GM23338 (cell line): ENCODE measurements at regions not wholly inside any gene's neighbourhood (a gene's known extent, or its start where the extent isn't known, plus 50 kb on each side); places are given as distances from the start of the nearest gene placed in this dataset.

Experiments
- ATAC-seq: fragments of 200-7000 bp; cut with Tn5 transposase; 3 replicates; pipeline ENCODE4 v1.9.1; 2020
- DNase-seq: peaks from one replicate; pipeline ENCODE4 v3.0.0-alpha.2; 2015; ENCODE audit warnings: low spot score
- H2AFZ ChIP-seq: fragments of 200-600 bp; sonication (generic); 2 replicates; pipeline ENCODE4 v1.8.0; 2016; ENCODE audit warnings: antibody characterized with exemption, mild to moderate bottlenecking, moderate library complexity
- H3F3A ChIP-seq: fragments of 200-600 bp; sonication (generic); replicated peaks from 2 replicates; pipeline ENCODE4 v1.8.0; 2017; ENCODE audit warnings: antibody characterized with exemption, mixed run types, low read depth
- H3K27ac ChIP-seq: fragments of 200-600 bp; sonication (generic); 2 replicates; pipeline ENCODE4 v1.6.1; 2016; ENCODE audit warnings: low read depth
- H3K27me3 ChIP-seq: fragments of 200-600 bp; sonication (generic); 2 replicates; pipeline ENCODE4 v1.8.0; 2016; ENCODE audit warnings: mild to moderate bottlenecking, mixed run types, moderate library complexity; ENCODE audit not compliant: insufficient read depth
- H3K36me3 ChIP-seq: fragments of 200-600 bp; sonication (generic); 2 replicates; pipeline ENCODE4 v1.8.0; 2016; ENCODE audit warnings: mild to moderate bottlenecking; ENCODE audit not compliant: insufficient read depth
- H3K4me1 ChIP-seq: fragments of 200-600 bp; sonication (generic); 2 replicates; pipeline ENCODE4 v1.8.0; 2016; ENCODE audit warnings: mild to moderate bottlenecking, moderate library complexity; ENCODE audit not compliant: insufficient read depth
- H3K4me2 ChIP-seq: fragments of 200-600 bp; sonication (generic); 2 replicates; pipeline ENCODE4 v1.7.1; 2017; ENCODE audit warnings: mixed run types
- H3K4me3 ChIP-seq: fragments of 200-600 bp; sonication (generic); 2 replicates; pipeline ENCODE4 v1.6.1; 2016; ENCODE audit warnings: mixed run types
- H3K79me2 ChIP-seq: fragments of 200-600 bp; sonication (generic); replicated peaks from 2 replicates; pipeline ENCODE4 v1.8.0; 2017; ENCODE audit warnings: mild to moderate bottlenecking; ENCODE audit not compliant: insufficient read depth
- H3K9me2 ChIP-seq: fragments of 200-600 bp; sonication (generic); 2 replicates; pipeline ENCODE4 v1.8.0; 2017; ENCODE audit not compliant: insufficient read depth
- H4K20me1 ChIP-seq: fragments of 200-600 bp; sonication (generic); replicated peaks from 2 replicates; pipeline ENCODE4 v1.8.0; 2017; ENCODE audit warnings: mild to moderate bottlenecking; ENCODE audit not compliant: insufficient read depth
- H3K27ac Mint-ChIP-seq: 2 replicates; pipeline ENCODE4 v1.8.0; 2020; ENCODE audit warnings: inconsistent platforms, mild to moderate bottlenecking, moderate library complexity, mixed read lengths
- H3K27me3 Mint-ChIP-seq: 3 replicates; pipeline ENCODE4 v1.8.0; 2022; ENCODE audit warnings: low read depth, mild to moderate bottlenecking, moderate library complexity, mixed read lengths, inconsistent platforms; ENCODE audit not compliant: insufficient read depth, poor library complexity
- H3K36me3 Mint-ChIP-seq: 3 replicates; pipeline ENCODE4 v1.8.0; 2021; ENCODE audit warnings: low read depth, mild to moderate bottlenecking, inconsistent platforms, moderate library complexity, mixed read lengths
- H3K4me1 Mint-ChIP-seq: 3 replicates; pipeline ENCODE4 v1.8.0; 2020; ENCODE audit warnings: mild to moderate bottlenecking, inconsistent platforms, mixed read lengths
- H3K4me3 Mint-ChIP-seq: 3 replicates; pipeline ENCODE4 v1.8.0; 2021; ENCODE audit warnings: moderate library complexity, mild to moderate bottlenecking, inconsistent platforms, mixed read lengths
- H3K9me3 Mint-ChIP-seq: 3 replicates; pipeline ENCODE4 v1.8.0; 2020; ENCODE audit warnings: moderate library complexity, mild to moderate bottlenecking, inconsistent platforms, mixed read lengths
- CTCF ChIP-seq, 2 experiments: fragments of 200-600 bp in 1 of 2; sonication (generic) in 1 of 2; conservative IDR thresholded peaks; 2 replicates each; pipeline versions ENCODE4 v1.5.1 to v1.6.1; 2016 to 2017; ENCODE audit warnings: antibody characterized with exemption in 2 of 2, low read depth in 2 of 2, mild to moderate bottlenecking in 2 of 2, moderate library complexity in 1 of 2
- EZH2 ChIP-seq: fragments of 200-600 bp; sonication (generic); IDR thresholded peaks from one replicate; pipeline ENCODE4 v1.8.0; 2017; ENCODE audit warnings: antibody characterized with exemption, mild to moderate bottlenecking, low read depth; ENCODE audit not compliant: unreplicated experiment
- NANOG ChIP-seq: IDR thresholded peaks from 2 replicates; pipeline ENCODE4 v1.6.1; 2016; ENCODE audit warnings: antibody characterized with exemption, borderline replicate concordance
- REST ChIP-seq: IDR thresholded peaks from one replicate; pipeline ENCODE4 v1.6.1; 2018; ENCODE audit warnings: antibody characterized with exemption; ENCODE audit not compliant: unreplicated experiment
- TF ChIP-seq, protein P1 (sequence below): fragments of 250-450 bp; sonication (Bioruptor Pico); IDR thresholded peaks from 2 replicates; pipeline ENCODE4 v1.5.0; 2020; ENCODE audit warnings: mild to moderate bottlenecking, moderate library complexity

DNA sequence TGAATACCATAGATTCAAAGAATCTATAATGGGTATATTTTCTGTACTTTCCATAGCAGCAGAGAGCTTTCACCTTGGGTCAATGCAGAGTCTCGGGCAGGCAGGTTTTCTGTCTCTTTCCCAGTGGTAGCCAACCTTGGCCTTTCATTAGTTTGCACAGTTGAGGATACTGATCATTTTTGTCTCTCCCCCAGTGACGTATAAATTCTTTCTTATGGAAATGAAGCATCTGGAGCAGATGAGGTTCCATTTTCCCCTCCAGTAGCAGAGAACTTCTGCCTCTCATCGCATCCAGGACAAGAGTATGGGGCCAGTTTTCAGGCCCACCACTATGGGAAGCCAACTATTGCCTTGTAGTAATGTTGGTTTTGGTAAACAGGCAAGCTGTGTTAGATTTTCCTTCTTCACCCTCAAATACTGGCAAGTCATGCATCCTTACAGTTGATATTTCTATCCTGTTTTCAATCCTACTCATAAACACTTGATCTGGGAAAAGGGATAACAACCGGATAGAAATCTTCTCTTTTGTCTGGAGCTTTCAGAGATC, 845.2 kb upstream of the CDH18 start:
- Mint-ChIP-seq H3K36me3 (peaks cover under 1% of the 10 kb centered on the region; the same call in 1 of the 3 replicates), H3K4me1 (peaks cover 7% of the 10 kb centered on the region; the same call in 2 of the 3 replicates), H3K27me3 (no peaks in the 10 kb centered on the region), H3K27ac (peak overlapping the region; percentile 65), H3K9me3 (peaks cover under 1% of the 10 kb centered on the region; the same call in 2 of the 3 replicates), H3K4me3 (no peak overlapping the region)
- H3K36me3 ChIP-seq, result no peaks in the 10 kb centered on the region
- DNase-seq (peak; percentile 32), ATAC-seq (peak; percentile 71)
- H3K27me3 ChIP-seq, result no peaks in the 10 kb centered on the region
- peaks cover 4% of the 10 kb centered on the region; the same call in 1 of the 2 replicates for H3K4me1 ChIP-seq
- H3K79me2 ChIP-seq, result no peaks in the 10 kb centered on the region
- H3K4me2 ChIP-seq, result no peak overlapping the region
- no peak overlapping the region for H3K4me3 ChIP-seq
- H3K27ac ChIP-seq, result no peak overlapping the region
- no peak for TF ChIP-seq EZH2
- no peak for TF ChIP-seq REST
- peak; percentile 27 to 46; a peak in 3 of 4 replicates for TF ChIP-seq CTCF (conservative IDR thresholded peaks at IDR 0.05; ENCODE audit: low read depth in 2 of 2)
- no peak for TF ChIP-seq NANOG
- TF ChIP-seq, protein P1, sequence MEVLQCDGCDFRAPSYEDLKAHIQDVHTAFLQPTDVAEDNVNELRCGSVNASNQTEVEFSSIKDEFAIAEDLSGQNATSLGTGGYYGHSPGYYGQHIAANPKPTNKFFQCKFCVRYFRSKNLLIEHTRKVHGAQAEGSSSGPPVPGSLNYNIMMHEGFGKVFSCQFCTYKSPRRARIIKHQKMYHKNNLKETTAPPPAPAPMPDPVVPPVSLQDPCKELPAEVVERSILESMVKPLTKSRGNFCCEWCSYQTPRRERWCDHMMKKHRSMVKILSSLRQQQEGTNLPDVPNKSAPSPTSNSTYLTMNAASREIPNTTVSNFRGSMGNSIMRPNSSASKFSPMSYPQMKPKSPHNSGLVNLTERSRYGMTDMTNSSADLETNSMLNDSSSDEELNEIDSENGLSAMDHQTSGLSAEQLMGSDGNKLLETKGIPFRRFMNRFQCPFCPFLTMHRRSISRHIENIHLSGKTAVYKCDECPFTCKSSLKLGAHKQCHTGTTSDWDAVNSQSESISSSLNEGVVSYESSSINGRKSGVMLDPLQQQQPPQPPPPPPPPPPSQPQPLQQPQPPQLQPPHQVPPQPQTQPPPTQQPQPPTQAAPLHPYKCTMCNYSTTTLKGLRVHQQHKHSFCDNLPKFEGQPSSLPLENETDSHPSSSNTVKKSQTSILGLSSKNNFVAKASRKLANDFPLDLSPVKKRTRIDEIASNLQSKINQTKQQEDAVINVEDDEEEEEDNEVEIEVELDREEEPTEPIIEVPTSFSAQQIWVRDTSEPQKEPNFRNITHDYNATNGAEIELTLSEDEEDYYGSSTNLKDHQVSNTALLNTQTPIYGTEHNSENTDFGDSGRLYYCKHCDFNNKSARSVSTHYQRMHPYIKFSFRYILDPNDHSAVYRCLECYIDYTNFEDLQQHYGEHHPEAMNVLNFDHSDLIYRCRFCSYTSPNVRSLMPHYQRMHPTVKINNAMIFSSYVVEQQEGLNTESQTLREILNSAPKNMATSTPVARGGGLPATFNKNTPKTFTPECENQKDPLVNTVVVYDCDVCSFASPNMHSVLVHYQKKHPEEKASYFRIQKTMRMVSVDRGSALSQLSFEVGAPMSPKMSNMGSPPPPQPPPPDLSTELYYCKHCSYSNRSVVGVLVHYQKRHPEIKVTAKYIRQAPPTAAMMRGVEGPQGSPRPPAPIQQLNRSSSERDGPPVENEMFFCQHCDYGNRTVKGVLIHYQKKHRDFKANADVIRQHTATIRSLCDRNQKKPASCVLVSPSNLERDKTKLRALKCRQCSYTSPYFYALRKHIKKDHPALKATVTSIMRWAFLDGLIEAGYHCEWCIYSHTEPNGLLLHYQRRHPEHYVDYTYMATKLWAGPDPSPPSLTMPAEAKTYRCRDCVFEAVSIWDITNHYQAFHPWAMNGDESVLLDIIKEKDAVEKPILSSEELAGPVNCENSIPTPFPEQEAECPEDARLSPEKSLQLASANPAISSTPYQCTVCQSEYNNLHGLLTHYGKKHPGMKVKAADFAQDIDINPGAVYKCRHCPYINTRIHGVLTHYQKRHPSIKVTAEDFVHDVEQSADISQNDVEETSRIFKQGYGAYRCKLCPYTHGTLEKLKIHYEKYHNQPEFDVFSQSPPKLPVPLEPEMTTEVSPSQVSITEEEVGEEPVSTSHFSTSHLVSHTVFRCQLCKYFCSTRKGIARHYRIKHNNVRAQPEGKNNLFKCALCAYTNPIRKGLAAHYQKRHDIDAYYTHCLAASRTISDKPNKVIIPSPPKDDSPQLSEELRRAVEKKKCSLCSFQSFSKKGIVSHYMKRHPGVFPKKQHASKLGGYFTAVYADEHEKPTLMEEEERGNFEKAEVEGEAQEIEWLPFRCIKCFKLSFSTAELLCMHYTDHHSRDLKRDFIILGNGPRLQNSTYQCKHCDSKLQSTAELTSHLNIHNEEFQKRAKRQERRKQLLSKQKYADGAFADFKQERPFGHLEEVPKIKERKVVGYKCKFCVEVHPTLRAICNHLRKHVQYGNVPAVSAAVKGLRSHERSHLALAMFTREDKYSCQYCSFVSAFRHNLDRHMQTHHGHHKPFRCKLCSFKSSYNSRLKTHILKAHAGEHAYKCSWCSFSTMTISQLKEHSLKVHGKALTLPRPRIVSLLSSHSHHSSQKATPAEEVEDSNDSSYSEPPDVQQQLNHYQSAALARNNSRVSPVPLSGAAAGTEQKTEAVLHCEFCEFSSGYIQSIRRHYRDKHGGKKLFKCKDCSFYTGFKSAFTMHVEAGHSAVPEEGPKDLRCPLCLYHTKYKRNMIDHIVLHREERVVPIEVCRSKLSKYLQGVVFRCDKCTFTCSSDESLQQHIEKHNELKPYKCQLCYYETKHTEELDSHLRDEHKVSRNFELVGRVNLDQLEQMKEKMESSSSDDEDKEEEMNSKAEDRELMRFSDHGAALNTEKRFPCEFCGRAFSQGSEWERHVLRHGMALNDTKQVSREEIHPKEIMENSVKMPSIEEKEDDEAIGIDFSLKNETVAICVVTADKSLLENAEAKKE (CRISPR knock-in tag), result no peak
- peak overlapping the region; percentile 84 for H2AFZ ChIP-seq
- H3F3A ChIP-seq, result no peaks in the 10 kb centered on the region
- H4K20me1 ChIP-seq, result no peaks in the 10 kb centered on the region
- peaks cover 6% of the 10 kb centered on the region; the same call in 1 of the 2 replicates for H3K9me2 ChIP-seq
